Neural cell (in vitro differentiated cells): ENCODE measurements at regions not wholly inside any gene's neighbourhood (a gene's known extent, or its start where the extent isn't known, plus 50 kb on each side); places are given as distances from the start of the nearest gene placed in this dataset.

ENCODE experiments used
- EP300 ChIP-seq: fragments of 450-650 bp; conservative IDR thresholded peaks from 2 replicates; pipeline ENCODE4 v1.6.1; 2014; ENCODE audit warnings: antibody characterized with exemption, mild to moderate bottlenecking, moderate library complexity; ENCODE audit not compliant: poor library complexity, severe bottlenecking
- EZH2 ChIP-seq: fragments of 200-600, 300-800 bp; shearing (Covaris generic), sonication (generic); IDR thresholded peaks from 2 replicates; pipeline ENCODE4 v1.6.1; 2014; ENCODE audit warnings: antibody characterized with exemption, low read length, borderline replicate concordance, mild to moderate bottlenecking; ENCODE audit not compliant: insufficient read depth, poor library complexity, severe bottlenecking
- POLR2AphosphoS5 ChIP-seq: IDR thresholded peaks from 2 replicates; pipeline ENCODE4 v1.6.1; 2012
- RAD21 ChIP-seq: fragments of 450-650 bp; conservative IDR thresholded peaks from 2 replicates; pipeline ENCODE4 v1.6.1; 2014; ENCODE audit warnings: antibody characterized with exemption, mild to moderate bottlenecking, moderate library complexity
- TF ChIP-seq, protein P1 (sequence below): fragments of 450-650 bp; IDR thresholded peaks from 2 replicates; pipeline ENCODE4 v1.5.1; 2014; ENCODE audit warnings: antibody characterized with exemption, mild to moderate bottlenecking, moderate library complexity; ENCODE audit not compliant: poor library complexity, severe bottlenecking

GRCh38 chr6:168238159-168238909, 81.2 kb downstream of the DACT2 start:
- TF ChIP-seq, protein P1, sequence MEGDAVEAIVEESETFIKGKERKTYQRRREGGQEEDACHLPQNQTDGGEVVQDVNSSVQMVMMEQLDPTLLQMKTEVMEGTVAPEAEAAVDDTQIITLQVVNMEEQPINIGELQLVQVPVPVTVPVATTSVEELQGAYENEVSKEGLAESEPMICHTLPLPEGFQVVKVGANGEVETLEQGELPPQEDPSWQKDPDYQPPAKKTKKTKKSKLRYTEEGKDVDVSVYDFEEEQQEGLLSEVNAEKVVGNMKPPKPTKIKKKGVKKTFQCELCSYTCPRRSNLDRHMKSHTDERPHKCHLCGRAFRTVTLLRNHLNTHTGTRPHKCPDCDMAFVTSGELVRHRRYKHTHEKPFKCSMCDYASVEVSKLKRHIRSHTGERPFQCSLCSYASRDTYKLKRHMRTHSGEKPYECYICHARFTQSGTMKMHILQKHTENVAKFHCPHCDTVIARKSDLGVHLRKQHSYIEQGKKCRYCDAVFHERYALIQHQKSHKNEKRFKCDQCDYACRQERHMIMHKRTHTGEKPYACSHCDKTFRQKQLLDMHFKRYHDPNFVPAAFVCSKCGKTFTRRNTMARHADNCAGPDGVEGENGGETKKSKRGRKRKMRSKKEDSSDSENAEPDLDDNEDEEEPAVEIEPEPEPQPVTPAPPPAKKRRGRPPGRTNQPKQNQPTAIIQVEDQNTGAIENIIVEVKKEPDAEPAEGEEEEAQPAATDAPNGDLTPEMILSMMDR = no peak
- TF ChIP-seq EP300 (no peak), EZH2 (no peak), RAD21 (no peak), POLR2AphosphoS5 (no peak)
